Neuronal stem cell (in vitro differentiated cells): ENCODE measurements at regions not wholly inside any gene's neighbourhood (a gene's known extent, or its start where the extent isn't known, plus 50 kb on each side); places are given as distances from the start of the nearest gene placed in this dataset.
"Not testable (repeated sequence)": the region's sequence is repeated elsewhere in the genome, so short reads cannot be mapped to it uniquely, and the experiment has no call there.

Source experiments
- DNase-seq: peaks from one replicate; pipeline ENCODE4 v3.0.0-alpha.2; 2013; ENCODE audit warnings: low spot score
- H2AFZ ChIP-seq: one replicate; pipeline ENCODE4 v1.6.1; 2013; ENCODE audit warnings: mild to moderate bottlenecking, low read length, inconsistent platforms
- H2AK5ac ChIP-seq: 2 replicates; pipeline ENCODE4 v1.6.1; 2013; ENCODE audit warnings: low read depth, mild to moderate bottlenecking, inconsistent platforms, low read length, moderate library complexity, mixed read lengths
- H2BK120ac ChIP-seq: 2 replicates; pipeline ENCODE4 v1.6.1; 2013; ENCODE audit warnings: low read depth, mild to moderate bottlenecking, inconsistent platforms, low read length, moderate library complexity, mixed read lengths
- H2BK12ac ChIP-seq: one replicate; pipeline ENCODE4 v1.6.1; 2013; ENCODE audit warnings: low read length, inconsistent platforms
- H2BK15ac ChIP-seq: 2 replicates; pipeline ENCODE4 v1.6.1; 2013; ENCODE audit warnings: mild to moderate bottlenecking, low read length, inconsistent platforms, mixed read lengths
- H2BK5ac ChIP-seq: one replicate; pipeline ENCODE4 v1.6.1; 2013; ENCODE audit warnings: inconsistent platforms, mild to moderate bottlenecking, low read length, moderate library complexity
- H3K14ac ChIP-seq: one replicate; pipeline ENCODE4 v1.6.1; 2013; ENCODE audit warnings: low read length, inconsistent platforms
- H3K18ac ChIP-seq: 2 replicates; pipeline ENCODE4 v1.6.1; 2013; ENCODE audit warnings: low read length, inconsistent platforms
- H3K23ac ChIP-seq: 2 replicates; pipeline ENCODE4 v1.6.1; 2013; ENCODE audit warnings: low read depth, mild to moderate bottlenecking, mixed read lengths, low read length, inconsistent platforms; ENCODE audit not compliant: poor library complexity
- H3K27ac ChIP-seq: replicated peaks from 3 replicates; pipeline ENCODE4 v1.5.1; 2013; ENCODE audit warnings: low read length, inconsistent platforms
- H3K27me3 ChIP-seq, 3 experiments: 2 replicates each; pipeline ENCODE4 v1.6.1; 2013; ENCODE audit warnings: low read length in 3 of 3, mild to moderate bottlenecking in 2 of 3, inconsistent platforms in 1 of 3, low read depth in 1 of 3, mixed read lengths in 1 of 3, moderate library complexity in 1 of 3; ENCODE audit not compliant: control insufficient read depth in 3 of 3, insufficient read depth in 3 of 3
- H3K36me3 ChIP-seq, 2 donors: replicated peaks in 1 of 2; 2 replicates each; pipeline ENCODE4 v1.6.1; 2013; ENCODE audit warnings: low read length in 2 of 2; ENCODE audit not compliant: control insufficient read depth in 2 of 2, insufficient read depth in 2 of 2
- H3K4ac ChIP-seq: 2 replicates; pipeline ENCODE4 v1.6.1; 2013; ENCODE audit warnings: inconsistent platforms, mild to moderate bottlenecking, low read length, moderate library complexity
- H3K4me1 ChIP-seq, 2 donors: 1 replicate in 1 of 2; 2 replicates in 1 of 2; pipeline ENCODE4 v1.6.1; 2013; ENCODE audit warnings: low read length in 2 of 2, low read depth in 1 of 2; ENCODE audit not compliant: control insufficient read depth in 2 of 2, insufficient read depth in 1 of 2
- H3K4me2 ChIP-seq: one replicate; pipeline ENCODE4 v1.6.1; 2013; ENCODE audit warnings: mild to moderate bottlenecking, low read length, inconsistent platforms; ENCODE audit not compliant: insufficient read depth, poor library complexity, severe bottlenecking
- H3K4me3 ChIP-seq, 2 donors: 2 replicates each; pipeline ENCODE4 v1.5.1; 2013; ENCODE audit warnings: low read length in 2 of 2, mild to moderate bottlenecking in 2 of 2, inconsistent platforms in 1 of 2, moderate library complexity in 1 of 2
- H3K79me1 ChIP-seq: one replicate; pipeline ENCODE4 v1.6.1; 2013; ENCODE audit warnings: low read depth, mild to moderate bottlenecking, inconsistent platforms, low read length, moderate library complexity
- H3K9ac ChIP-seq: one replicate; pipeline ENCODE4 v1.6.1; 2013; ENCODE audit warnings: mild to moderate bottlenecking, low read depth, low read length, inconsistent platforms; ENCODE audit not compliant: poor library complexity
- H3K9me3 ChIP-seq, 2 donors: replicated peaks in 1 of 2; 2 replicates each; pipeline versions ENCODE3 to v1.6.1; 2013; ENCODE audit warnings: low read length in 2 of 2, mild to moderate bottlenecking in 2 of 2, inconsistent platforms in 1 of 2, low read depth in 1 of 2, mixed read lengths in 1 of 2, moderate library complexity in 1 of 2; ENCODE audit not compliant: control insufficient read depth in 2 of 2, insufficient read depth in 1 of 2
- H4K8ac ChIP-seq: one replicate; pipeline ENCODE4 v1.6.1; 2013; ENCODE audit warnings: low read depth, mild to moderate bottlenecking, inconsistent platforms, low read length, moderate library complexity
- H4K91ac ChIP-seq: one replicate; pipeline ENCODE4 v1.6.1; 2013; ENCODE audit warnings: low read length, low read depth, mild to moderate bottlenecking, inconsistent platforms; ENCODE audit not compliant: poor library complexity
- WGBS, 2 donors: extraction: QIAGEN DNeasy Blood & Tissue Kit; methylation state at CpG; one replicate each; pipeline ENCODE4 v1.1.7; 2013; ENCODE audit warnings: missing lambda C conversion rate in 2 of 2, mixed read lengths in 1 of 2; ENCODE audit not compliant: insufficient read length in 2 of 2, insufficient replicate concordance in 1 of 2; ENCODE audit errors: extremely low coverage in 2 of 2; 5-methylcytosine and 5-hydroxymethylcytosine counted together

DNA sequence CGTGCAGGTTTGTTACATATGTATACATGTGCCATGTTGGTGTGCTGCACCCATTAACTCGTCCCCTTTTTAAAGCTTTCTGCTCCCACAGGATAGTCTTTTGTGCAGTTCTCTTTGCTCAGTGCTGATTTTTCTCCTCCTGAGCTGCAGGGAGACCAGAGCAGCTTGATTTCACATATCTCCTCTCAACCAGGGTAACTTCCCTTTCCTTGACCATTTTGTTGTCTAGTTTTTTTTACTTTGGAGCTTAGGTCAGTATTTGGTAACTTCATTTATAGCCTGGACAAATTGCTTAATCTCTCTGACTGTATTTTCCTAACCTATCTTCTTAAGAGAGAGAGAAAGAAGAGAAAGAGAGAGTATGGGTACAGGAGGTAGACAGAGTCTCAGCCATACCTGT lies 137.1 kb upstream of the ZNF366 start:
- Histone ChIP-seq H3K4me1 (peaks cover 1 to 20% of the 10 kb centered on the region in 2 donors), H3K9me3 (no peaks in the 10 kb centered on the region), H3K27ac (no peak overlapping the region), H2BK5ac (no peak overlapping the region), H3K4me2 (no peak overlapping the region), H3K36me3 (no peaks in the 10 kb centered on the region), H3K27me3 (no peaks in the 10 kb centered on the region), H2AFZ (no peak overlapping the region), H2BK15ac (no peak overlapping the region), H3K9ac (no peak overlapping the region), H2AK5ac (no peak overlapping the region), H3K4ac (no peak overlapping the region), H3K18ac (no peak overlapping the region), H4K91ac (no peak overlapping the region), H4K8ac (no peak overlapping the region), H3K79me1 (no peaks in the 10 kb centered on the region), H2BK12ac (no peak overlapping the region), H3K23ac (no peak overlapping the region), H3K4me3 (no peak overlapping the region), H2BK120ac (no peak overlapping the region), H3K14ac (no peak overlapping the region)
- no CpG with 5 or more reads among the region's 2 CpGs for WGBS, 2 donors
- no peak for DNase-seq

DNA sequence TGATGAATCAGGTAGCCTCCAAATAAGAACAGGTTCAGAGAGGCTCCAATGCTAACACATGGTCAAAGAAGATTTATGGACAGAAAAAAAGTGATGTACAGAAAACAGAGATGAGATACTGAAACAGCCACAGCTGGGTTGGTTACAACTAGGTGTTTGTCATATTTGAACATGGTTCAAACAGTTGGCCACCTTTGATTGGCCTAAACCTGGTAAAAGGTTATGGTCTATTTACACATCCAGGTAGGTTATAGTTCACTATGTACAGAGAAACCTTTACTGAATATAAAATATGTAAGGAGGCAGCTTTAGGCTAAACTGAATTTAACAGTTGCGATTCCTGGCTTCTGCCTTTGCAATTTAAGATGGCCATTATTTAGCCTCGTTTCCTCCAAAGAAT lies 134.0 kb upstream of the ZNF366 start:
- H3K36me3 ChIP-seq, result no peaks in the 10 kb centered on the region
- H2AFZ ChIP-seq, result no peak overlapping the region
- H3K23ac ChIP-seq, result no peak overlapping the region
- no peak overlapping the region for H3K4me2 ChIP-seq
- H2BK120ac ChIP-seq, result no peak overlapping the region
- no peaks in the 10 kb centered on the region for H3K4me1 ChIP-seq
- H4K8ac ChIP-seq, result no peak overlapping the region
- no peak overlapping the region for H2AK5ac ChIP-seq
- H3K9me3 ChIP-seq, result no peaks in the 10 kb centered on the region
- no peaks in the 10 kb centered on the region for H3K79me1 ChIP-seq
- H2BK5ac ChIP-seq, result no peak overlapping the region
- no peak overlapping the region for H3K4ac ChIP-seq
- H4K91ac ChIP-seq, result no peak overlapping the region
- H3K27ac ChIP-seq, result no peak overlapping the region
- H3K18ac ChIP-seq, result no peak overlapping the region
- H3K9ac ChIP-seq, result no peak overlapping the region
- no peaks in the 10 kb centered on the region for H3K27me3 ChIP-seq
- H2BK15ac ChIP-seq, result no peak overlapping the region
- no peak for DNase-seq
- WGBS, 2 donors, result no CpG with 5 or more reads among the region's 2 CpGs
- H2BK12ac ChIP-seq, result no peak overlapping the region
- no peak overlapping the region for H3K14ac ChIP-seq
- no peak overlapping the region for H3K4me3 ChIP-seq

DNA sequence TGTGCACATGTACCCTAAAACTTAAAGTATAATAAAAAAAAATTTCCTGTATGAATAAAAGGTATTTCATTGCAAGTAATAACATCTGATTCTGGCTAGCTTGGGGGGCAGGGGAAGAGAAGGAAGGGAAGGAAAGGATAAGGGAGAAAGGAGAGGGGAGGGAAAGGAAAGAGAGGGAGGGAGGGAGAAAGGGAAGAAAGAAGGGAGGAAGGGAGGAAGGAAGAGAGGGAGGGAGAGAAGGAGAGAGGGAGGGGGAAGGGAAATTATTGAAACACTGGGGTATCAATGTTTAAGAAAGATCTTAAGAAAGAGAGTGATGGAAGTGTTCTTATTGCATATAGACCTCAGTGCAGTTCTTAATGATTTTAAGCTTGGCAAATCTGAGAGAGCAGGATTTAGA lies 129.8 kb upstream of the ZNF366 start:
- DNase-seq, result no peak
- Histone ChIP-seq H3K4me3 (no peak overlapping the region), H3K14ac (no peak overlapping the region), H4K91ac (no peak overlapping the region), H3K27me3 (no peaks in the 10 kb centered on the region), H3K4me2 (no peak overlapping the region), H3K4me1 (peaks cover 4 to 13% of the 10 kb centered on the region in 2 donors), H3K18ac (no peak overlapping the region), H3K4ac (no peak overlapping the region), H2BK120ac (no peak overlapping the region), H2BK5ac (no peak overlapping the region), H2BK15ac (no peak overlapping the region), H3K9ac (no peak overlapping the region), H2BK12ac (no peak overlapping the region), H3K79me1 (no peaks in the 10 kb centered on the region), H2AFZ (no peak overlapping the region), H4K8ac (no peak overlapping the region), H3K9me3 (no peaks in the 10 kb centered on the region), H2AK5ac (no peak overlapping the region), H3K27ac (no peak overlapping the region), H3K36me3 (no peaks in the 10 kb centered on the region), H3K23ac (no peak overlapping the region)

DNA sequence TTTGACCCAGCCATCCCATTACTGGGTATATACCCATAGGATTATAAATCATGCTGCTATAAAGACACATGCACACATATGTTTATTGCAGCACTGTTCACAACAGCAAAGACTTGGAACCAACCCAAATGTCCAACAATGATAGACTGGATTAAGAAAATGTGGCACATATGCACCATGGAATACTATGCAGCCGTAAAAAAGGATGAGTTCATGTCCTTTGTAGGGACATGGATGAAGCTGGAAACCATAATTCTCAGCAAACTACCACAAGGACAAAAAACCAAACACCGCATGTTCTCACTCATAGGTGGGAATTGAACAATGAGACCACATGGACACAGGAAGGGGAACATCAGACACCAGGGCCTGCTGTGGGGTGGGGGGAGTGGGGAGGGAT lies 129.4 kb upstream of the ZNF366 start:
- H3K36me3 ChIP-seq, H3K9ac ChIP-seq, H2BK12ac ChIP-seq, H2AK5ac ChIP-seq, H3K4me3 ChIP-seq, H3K27ac ChIP-seq, H3K4ac ChIP-seq, H2AFZ ChIP-seq, H3K27me3 ChIP-seq, H3K79me1 ChIP-seq, H2BK15ac ChIP-seq, H4K91ac ChIP-seq, H2BK120ac ChIP-seq, H3K14ac ChIP-seq, H2BK5ac ChIP-seq, DNase-seq, H3K18ac ChIP-seq, H3K4me2 ChIP-seq, H3K9me3 ChIP-seq, H3K23ac ChIP-seq, H4K8ac ChIP-seq: not testable (repeated sequence)
- peaks cover 4 to 13% of the 10 kb centered on the region in 2 donors for H3K4me1 ChIP-seq
- no CpG with 5 or more reads among the region's 2 CpGs for WGBS, 2 donors
